ENCODE measurements at regions not wholly inside any gene's neighbourhood (a gene's known extent, or its start where the extent isn't known, plus 50 kb on each side); places are given as distances from the start of the nearest gene placed in this dataset.

DNA sequence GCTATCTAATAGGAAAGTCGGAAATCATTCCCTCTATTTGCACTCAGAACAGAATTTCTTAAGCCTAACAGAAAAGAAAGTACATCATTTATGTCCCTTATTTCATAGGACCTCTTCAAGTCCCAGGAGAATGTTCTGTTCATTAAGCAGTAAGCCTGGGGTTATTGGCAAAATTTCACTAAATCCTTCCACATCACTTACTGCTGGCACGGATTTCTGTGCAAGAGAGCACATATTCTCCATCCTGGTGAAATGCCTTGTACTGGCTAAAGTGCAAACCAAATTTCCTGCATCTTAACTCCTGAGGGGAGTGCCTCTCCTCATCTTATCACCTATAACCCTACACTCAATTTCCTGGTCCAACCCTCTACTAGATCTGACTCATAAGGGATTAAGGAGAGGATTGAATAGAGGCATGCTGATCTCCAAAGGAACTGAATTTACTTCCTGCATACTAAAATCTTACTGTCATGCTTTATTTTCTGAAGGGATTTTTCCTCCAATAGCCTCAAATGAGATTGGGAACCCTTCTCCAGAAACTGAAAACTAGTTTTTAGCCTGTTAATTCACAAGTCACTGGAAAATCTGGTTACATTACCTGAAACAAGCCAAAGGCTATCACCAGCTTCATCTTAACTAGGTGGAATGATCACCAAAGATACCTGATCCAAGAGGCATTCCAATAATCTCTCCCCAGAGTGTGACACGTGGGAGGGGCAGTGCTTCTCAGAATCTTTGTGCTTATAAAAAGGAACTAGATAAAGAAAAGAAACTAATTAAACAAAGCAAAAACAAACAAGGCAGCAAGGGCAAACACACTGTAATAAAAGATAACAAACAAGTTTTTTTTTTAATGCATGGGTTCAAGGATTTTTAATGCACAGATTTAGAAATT is 311.1 kb downstream of the NR4A2 start:
- no peak for TF ChIP-seq CTCF (conservative IDR thresholded peaks at IDR 0.05; ENCODE audit: low read depth, low read length)
- TF ChIP-seq EZH2 (IDR thresholded peaks at IDR 0.05; ENCODE audit: low read length, unreplicated experiment): no peak
